AG04450 (cell line): ENCODE measurements at regions not wholly inside any gene's neighbourhood (a gene's known extent, or its start where the extent isn't known, plus 50 kb on each side); places are given as distances from the start of the nearest gene placed in this dataset.

Experiments
- CTCF ChIA-PET: fragments of 300-600, 350-600 bp; formaldehyde crosslinking; extraction: SDS; loops from one replicate; lab custom pipeline; 2022; ENCODE audit warnings: antibody characterized with exemption, inconsistent platforms; lab: Charles Lee
- POLR2A ChIA-PET: fragments of 350-600 bp; formaldehyde crosslinking; extraction: SDS; loops from one replicate; lab custom pipeline; 2021; ENCODE audit warnings: antibody characterized with exemption, inconsistent platforms; lab: Yijun Ruan, JAX
- DNase-seq: peaks from one replicate; pipeline ENCODE4 v3.0.0-alpha.2; 2011; ENCODE audit warnings: low read depth, low spot score
- H3K27ac ChIP-seq: one replicate; pipeline ENCODE4 v1.5.1; 2012; ENCODE audit warnings: low read depth, low read length, control low read depth
- H3K27me3 ChIP-seq: one replicate; pipeline ENCODE4 v1.6.0; 2012; ENCODE audit warnings: low read length; ENCODE audit not compliant: control insufficient read depth, insufficient read depth
- H3K4me3 ChIP-seq: 2 replicates; pipeline ENCODE4 v1.5.1; 2011; ENCODE audit warnings: mild to moderate bottlenecking, low read depth, low read length, control low read depth
- H3K9me3 ChIP-seq: 2 replicates; pipeline ENCODE4 v1.5.1; 2012; ENCODE audit warnings: low read length; ENCODE audit not compliant: control insufficient read depth, insufficient read depth
- CTCF ChIP-seq: IDR thresholded peaks from 2 replicates; pipeline ENCODE4 v1.5.1; 2011; ENCODE audit warnings: low read depth, low read length, control low read depth, inconsistent platforms

- no peak for DNase-seq
- H3K9me3 ChIP-seq: no peaks in the 10 kb centered on the region
- H3K27ac ChIP-seq: no peak overlapping the region
- TF ChIP-seq CTCF: no peak
- no peak overlapping the region for H3K4me3 ChIP-seq
- no peaks in the 10 kb centered on the region for H3K27me3 ChIP-seq
- CTCF ChIA-PET: no interaction called here
- POLR2A ChIA-PET: no interaction called here
These were observed 137.4 kb upstream of the ARSJ start for GRCh38 chr4:114116861-114117260.

- CTCF ChIA-PET: no interaction called here
- no peak overlapping the region for H3K27ac ChIP-seq
These were observed 141.8 kb upstream of the ARSJ start for GRCh38 chr4:114121221-114121620.

GRCh38 chr4:114132199-114132598 lies 152.8 kb upstream of the ARSJ start:
- Histone ChIP-seq H3K27ac (no peak overlapping the region), H3K27me3 (no peaks in the 10 kb centered on the region), H3K4me3 (no peak overlapping the region), H3K9me3 (no peaks in the 10 kb centered on the region)
- TF ChIP-seq CTCF: no peak
- DNase-seq: no peak
- POLR2A ChIA-PET: interaction anchor here (0.7 kb wide), 1 partner anchor 58 kb away, joined by 6 read pairs; no protein-coding TSS in a partner anchor
- CTCF ChIA-PET: no interaction called here

More at GRCh38 chr4:114121221-114121620, 141.8 kb upstream of the ARSJ start:
- no peak overlapping the region for H3K4me3 ChIP-seq
- POLR2A ChIA-PET: no interaction called here
- DNase-seq: no peak
- TF ChIP-seq CTCF: no peak
- H3K27me3 ChIP-seq: no peaks in the 10 kb centered on the region
- H3K9me3 ChIP-seq: peaks cover 6% of the 10 kb centered on the region; the same call in 1 of the 2 replicates

- ChIA-PET POLR2A (interaction anchor here (0.7 kb wide), 1 partner anchor 58 kb away, joined by 6 read pairs; no protein-coding TSS in a partner anchor), CTCF (no interaction called here)
- DNase-seq: no peak
- Histone ChIP-seq H3K4me3 (no peak overlapping the region), H3K9me3 (no peaks in the 10 kb centered on the region), H3K27ac (no peak overlapping the region), H3K27me3 (no peaks in the 10 kb centered on the region)
- peak; percentile 32; the same call in 1 of the 2 replicates for TF ChIP-seq CTCF
These were observed 153.4 kb upstream of the ARSJ start for GRCh38 chr4:114132830-114133229.

- H3K9me3 ChIP-seq: no peaks in the 10 kb centered on the region
- no peak for TF ChIP-seq CTCF
- POLR2A ChIA-PET: no interaction called here
These were observed 156.6 kb upstream of the ARSJ start for GRCh38 chr4:114136069-114136468.

More at GRCh38 chr4:114136069-114136468, 156.6 kb upstream of the ARSJ start:
- CTCF ChIA-PET: no interaction called here
- no peak overlapping the region for H3K4me3 ChIP-seq
- no peaks in the 10 kb centered on the region for H3K27me3 ChIP-seq
- DNase-seq: no peak
- no peak overlapping the region for H3K27ac ChIP-seq
